GM21381 (cell line): ENCODE measurements at regions not wholly inside any gene's neighbourhood (a gene's known extent, or its start where the extent isn't known, plus 50 kb on each side); places are given as distances from the start of the nearest gene placed in this dataset.

Experiments
- ATAC-seq: cut with Tn5 transposase; IDR thresholded peaks from one replicate; pipeline ENCODE4 v1.9.1; 2021; ENCODE audit warnings: mild to moderate bottlenecking, moderate library complexity; ENCODE audit not compliant: unreplicated experiment

DNA sequence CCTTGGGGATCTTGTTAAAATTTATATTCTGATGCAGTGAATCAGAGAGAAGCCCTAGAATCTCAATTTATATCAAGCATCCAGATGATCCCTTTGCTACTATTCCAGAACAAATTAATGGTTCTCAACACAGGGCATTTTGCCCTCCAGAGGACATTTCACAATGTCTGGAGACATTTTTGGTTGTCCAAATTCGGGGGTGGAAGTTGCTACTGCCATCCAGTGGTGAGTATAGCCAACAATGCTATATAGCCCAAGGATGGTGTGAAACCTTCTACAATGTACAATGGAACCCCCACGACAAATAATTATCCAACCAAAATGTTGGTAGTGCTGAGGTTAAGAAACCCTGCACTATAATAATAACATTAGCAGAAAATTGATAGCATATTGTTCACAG, 2440.0 kb downstream of the PCDH7 start:
- ATAC-seq: no peak

DNA sequence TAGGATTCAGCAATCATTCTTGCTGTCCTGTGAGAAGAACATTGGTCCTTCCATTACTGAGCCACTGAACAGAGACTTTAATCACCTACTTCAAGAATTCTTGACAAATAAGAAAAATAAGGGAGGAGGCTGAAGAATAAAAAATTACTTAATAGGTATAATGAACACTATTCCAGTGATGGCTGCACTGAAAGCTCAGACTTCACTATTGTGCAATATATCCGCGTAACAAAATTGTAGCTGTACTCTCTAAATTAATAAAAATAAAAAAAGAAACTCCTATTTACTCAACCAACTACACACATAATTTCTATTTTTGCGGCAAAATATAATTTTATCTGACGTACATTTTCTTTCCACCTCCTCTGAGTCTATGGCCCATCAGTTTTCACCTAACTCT, 2441.0 kb downstream of the PCDH7 start:
- no peak for ATAC-seq

DNA sequence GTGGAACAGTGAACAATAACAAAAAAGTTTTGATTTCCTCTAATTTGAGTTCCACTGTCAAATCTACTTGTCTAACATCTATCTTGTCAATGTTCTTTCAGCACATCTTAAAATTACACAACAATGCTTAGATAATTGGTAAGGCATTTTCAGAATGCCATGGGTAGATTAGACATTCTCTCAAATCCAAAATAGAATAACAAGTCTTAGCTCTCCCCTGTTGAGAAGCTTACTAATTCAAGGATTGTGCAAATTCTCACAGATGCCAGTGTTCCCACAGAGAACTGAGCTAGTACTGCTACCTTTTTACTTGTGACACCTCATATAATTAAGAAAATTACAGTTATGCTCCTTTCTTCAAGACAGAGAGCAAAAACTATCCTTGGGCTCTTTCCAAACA, 2442.0 kb downstream of the PCDH7 start:
- no peak for ATAC-seq

DNA sequence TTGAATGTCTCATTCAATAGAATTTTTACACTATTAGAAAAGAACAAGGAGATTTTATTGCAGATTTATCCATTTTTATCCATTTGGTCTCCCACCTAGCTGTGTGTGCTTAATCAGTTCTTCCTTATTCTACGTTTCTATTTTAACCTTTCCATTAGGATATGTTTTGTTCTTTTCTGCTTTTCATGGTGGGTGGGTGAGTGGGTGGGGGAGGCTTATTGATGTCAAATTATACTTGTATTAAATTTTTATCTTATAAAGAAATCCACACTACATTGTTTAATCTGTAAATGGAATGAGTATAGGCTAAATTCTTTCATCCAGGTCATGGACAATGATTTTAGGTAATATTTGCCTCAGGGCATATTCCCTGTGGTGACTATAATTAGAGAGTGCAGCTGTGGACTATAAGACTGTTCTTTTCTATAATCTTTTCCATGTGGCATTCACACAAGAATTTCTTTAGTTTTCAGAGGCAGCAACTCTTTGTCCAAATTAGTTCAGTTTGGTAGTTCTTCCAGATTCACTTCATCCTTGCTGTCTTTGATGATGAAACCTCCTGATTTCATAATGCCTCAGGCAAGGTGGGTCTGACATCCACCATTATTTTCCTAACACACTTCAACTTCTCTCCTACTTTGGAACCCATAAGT, 2451.8 kb downstream of the PCDH7 start:
- ATAC-seq: no peak

GRCh38 chr4:33176566-33176965, 2456.4 kb downstream of the PCDH7 start:
- no peak for ATAC-seq

GRCh38 chr4:33184657-33185290, 2464.6 kb downstream of the PCDH7 start:
- ATAC-seq: peak; percentile 96

DNA sequence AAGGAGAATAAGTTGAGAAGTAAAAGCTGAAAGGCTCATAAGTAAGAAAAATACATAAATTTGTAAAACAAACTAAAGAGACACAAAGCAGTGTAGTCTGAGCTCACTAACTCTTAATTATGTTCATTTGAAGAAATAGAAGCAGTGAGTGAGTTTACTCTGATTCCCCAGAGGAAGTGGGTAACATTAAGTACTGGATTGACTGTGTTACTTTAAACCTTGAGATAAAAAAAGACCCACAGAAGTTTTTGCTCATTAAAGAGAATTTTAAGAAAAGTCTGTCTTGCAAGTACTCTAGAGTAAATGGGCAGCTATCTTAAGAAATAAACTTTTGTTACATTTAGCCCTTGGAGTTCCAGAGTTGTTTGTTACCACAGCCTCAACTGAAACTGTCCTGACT, 2466.9 kb downstream of the PCDH7 start:
- ATAC-seq: peak; percentile 44

- ATAC-seq: no peak
Observed at GRCh38 chr4:33188733-33189132, 2468.6 kb downstream of the PCDH7 start.

DNA sequence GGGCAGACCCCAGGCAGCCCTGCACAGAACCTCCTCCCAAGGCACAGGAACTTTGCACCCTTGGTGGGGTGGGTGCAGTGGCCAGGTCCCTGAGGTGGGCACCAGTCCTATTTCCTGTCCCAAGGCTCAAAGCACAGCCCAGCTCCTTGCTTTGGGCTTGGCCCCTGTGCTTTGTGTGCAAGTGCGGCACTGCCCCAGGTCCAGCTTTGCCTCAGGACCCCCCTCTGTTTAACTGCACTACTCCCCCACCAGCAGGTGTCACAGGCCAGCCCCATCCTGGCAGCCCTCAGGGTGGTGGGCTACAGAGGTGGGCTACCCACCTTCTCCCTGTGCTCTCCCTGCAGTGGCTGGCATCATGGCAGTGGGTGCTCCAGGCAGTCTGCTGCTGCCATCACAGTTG, 2469.0 kb downstream of the PCDH7 start:
- no peak for ATAC-seq

DNA sequence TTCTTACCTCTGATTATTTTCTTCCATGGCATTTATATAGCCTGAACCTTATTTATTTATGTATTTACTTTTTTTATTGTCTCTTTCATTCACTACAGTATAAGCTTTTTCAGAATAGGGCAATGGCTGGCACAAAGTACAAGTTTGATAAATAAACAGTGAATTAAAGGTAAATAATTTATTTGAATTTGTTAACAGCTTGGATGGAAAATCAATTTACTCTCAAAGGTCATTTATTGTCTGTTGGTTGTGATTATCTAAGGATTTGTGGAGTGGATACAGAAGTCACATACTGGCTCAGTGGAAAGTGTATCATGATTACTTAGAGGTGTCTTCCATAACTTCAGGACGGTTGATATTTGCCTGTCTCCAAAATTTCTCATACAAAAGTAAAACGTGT, 2472.9 kb downstream of the PCDH7 start:
- ATAC-seq: no peak

DNA sequence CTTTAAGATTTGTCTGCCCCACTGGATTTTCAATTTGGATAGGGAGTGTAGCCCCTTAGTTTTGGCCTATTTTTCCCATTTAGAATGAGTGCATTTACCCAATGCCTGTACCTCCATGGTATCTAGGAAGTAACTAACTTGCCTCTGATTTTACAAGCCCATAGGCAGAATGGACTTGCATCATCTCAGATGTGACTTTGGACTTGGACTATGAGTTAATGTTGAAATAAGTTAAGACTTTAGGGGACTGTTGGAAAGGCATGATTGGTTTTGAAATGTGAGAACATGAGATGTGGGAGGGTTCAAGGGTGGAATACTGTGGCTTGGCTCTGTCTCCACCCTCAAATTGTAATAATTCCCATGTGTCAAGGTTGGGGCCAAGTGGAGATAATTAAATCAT, 2480.2 kb downstream of the PCDH7 start:
- ATAC-seq: no peak

DNA sequence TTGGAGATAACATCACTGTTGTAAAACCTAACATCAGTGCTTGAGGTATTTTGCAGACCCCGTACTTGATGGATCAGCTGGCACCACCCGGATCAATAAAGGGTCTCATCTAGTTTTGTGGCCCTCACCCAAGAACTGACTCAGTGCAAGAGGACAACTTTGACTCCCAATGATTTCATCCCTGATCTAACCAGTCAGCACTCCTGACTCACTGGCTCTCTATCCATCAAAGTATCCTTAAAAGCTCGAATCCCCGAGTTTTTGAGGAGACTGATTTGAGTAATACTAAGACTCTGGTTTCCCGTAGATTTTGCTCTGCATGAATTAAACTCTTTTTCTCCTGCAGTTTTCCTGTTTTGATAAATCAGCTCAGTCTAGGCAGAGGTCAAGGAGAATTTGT, 2498.1 kb downstream of the PCDH7 start:
- ATAC-seq: no peak

GRCh38 chr4:33226133-33226532, 2506.0 kb downstream of the PCDH7 start:
- peak; percentile 95 for ATAC-seq

DNA sequence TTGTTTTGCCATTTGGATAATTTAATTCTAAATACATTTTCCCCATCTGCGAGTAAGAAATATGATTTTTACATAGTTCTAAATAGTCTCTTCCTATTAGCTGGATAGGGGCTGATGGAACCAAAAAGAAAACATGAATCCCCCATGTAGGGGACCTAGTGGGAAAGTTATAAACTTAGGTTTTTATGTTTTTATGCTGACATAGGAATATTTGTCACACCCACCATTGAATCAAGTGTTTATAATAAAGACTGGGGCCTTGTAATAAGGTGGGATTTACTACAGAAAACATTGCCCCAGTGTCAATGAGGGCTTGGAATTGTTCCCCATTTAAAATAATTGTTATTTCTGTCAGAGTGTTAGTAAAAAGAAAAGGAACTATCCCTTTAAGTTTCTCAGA, 2506.6 kb downstream of the PCDH7 start:
- ATAC-seq: no peak

DNA sequence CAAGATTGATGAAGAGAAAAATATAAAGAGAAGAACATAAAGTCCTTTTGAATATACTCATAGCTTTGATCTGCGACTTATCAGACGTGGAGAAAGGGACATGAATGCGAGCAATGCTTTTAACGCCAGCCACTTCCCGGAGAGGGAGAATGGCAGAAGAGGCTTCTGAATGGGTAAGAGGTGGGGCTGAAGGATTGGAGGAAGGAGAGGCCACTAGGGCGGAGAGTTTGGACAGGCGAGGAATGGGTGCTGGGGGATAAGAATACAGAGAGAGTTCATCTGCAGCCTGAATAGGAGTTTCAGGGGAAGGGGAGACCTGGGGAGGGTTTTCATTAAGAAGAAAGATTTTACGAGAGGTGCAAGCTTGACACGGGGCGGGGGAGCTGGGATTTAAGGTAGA, 2534.9 kb downstream of the PCDH7 start:
- ATAC-seq: no peak

DNA sequence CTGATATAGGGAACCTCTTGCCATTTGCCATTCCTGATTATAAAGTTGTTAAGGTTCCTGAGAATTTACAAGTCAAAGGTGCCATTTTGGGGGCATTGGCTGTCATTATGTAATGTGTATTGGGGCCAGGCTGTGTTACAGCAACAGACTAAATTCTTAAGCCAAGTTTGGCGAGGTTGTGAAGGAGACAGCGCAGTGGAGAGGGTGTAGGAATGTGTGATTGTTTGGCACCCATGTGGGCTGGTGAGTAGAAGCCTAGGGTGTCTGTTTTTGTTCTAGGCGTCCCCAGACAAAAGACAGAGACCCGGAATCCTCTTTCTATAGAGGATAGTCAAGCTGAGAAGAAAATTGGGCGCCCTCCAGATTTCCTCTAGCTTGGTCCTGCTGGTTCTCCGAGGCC, 2535.3 kb downstream of the PCDH7 start:
- ATAC-seq: no peak

GRCh38 chr4:33262824-33263223, 2542.7 kb downstream of the PCDH7 start:
- ATAC-seq: no peak

- no peak for ATAC-seq
Observed at GRCh38 chr4:33268776-33269175, 2548.6 kb downstream of the PCDH7 start.

- no peak for ATAC-seq
Observed at GRCh38 chr4:33270403-33270802, 2550.2 kb downstream of the PCDH7 start.

DNA sequence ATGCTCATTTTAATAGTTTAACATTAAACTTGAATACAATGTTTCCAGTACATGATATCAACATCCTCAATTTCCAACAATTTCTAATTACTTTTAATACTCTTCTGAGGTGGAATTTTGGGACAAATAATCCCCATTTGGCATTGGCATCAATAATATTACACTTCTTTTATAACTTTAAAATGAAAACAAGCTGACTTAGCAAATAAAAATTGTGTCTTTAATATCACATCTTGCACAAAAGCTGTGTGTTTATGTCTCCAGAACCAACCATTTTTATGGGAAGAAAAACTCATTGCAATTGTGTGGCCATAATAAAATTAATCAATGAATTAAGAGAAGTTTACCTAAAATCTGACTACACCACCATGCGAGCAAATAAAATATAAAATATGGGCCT, 2552.6 kb downstream of the PCDH7 start:
- no peak for ATAC-seq

DNA sequence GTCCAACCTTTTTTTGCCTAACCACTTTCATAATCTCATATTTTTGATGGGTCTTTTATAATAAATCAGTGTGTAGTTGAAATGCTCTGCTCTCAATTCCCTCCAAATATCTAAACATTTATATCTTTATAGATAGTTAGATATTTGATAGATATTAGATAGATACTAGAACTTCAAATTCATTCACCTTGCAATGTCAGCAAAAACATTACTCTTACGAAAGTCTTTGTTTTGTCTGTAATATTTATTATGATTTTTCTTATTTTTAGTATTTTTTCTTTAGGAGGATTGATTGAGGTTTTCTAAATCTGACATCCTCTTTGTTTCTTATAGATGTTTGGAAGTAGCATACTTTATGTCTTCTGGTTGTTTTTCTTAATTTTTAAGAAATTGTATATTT, 2563.6 kb downstream of the PCDH7 start:
- no peak for ATAC-seq

- ATAC-seq: no peak
Observed at GRCh38 chr4:33296876-33297455, 2576.8 kb downstream of the PCDH7 start.

DNA sequence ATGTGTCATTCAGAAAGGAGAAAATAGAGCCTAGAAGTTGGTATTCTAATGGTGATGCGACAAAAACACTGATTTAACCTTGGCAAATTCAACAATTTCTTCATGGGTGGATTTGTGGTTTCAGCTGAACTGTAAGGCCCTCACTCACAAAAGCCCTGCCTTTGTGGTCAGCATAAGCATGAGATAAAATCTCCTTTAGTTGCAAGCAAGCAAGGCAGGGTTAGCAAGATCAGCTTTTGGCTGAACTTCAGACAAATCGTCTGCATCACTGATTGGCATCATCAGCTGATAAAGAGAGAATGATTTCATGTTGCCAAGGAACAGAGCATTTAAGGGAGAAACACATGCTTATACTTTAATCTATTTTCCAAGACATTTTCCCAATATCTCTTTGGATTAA, 2582.2 kb downstream of the PCDH7 start:
- ATAC-seq: no peak
